Renal cortical epithelial cell (primary cell): ENCODE measurements at regions not wholly inside any gene's neighbourhood (a gene's known extent, or its start where the extent isn't known, plus 50 kb on each side); places are given as distances from the start of the nearest gene placed in this dataset.
"Not testable (repeated sequence)": the region's sequence is repeated elsewhere in the genome, so short reads cannot be mapped to it uniquely, and the experiment has no call there.

Source experiments
- DNase-seq: peaks from one replicate; pipeline ENCODE4 v3.0.0-alpha.2; 2011; ENCODE audit warnings: low read depth

DNA sequence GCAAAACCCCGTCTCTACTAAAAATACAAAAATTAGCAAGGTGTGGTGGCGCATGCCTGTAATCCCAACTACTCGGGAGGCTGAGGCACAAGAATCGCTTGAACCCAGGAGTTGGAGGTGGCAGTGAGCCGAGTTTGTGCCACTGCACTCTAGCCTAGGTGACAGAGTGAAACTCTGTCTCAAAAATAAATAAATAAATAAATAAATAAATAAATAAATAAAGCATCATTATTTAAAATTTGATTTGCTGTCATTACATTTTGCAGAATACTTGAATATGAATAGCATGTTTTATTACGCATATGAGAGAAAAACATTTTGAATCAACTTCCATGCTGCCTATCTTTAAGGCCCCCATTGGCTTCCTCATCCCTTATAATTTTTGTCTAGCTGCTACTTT, 53.4 kb upstream of the MED14 start:
- not testable (repeated sequence) for DNase-seq

DNA sequence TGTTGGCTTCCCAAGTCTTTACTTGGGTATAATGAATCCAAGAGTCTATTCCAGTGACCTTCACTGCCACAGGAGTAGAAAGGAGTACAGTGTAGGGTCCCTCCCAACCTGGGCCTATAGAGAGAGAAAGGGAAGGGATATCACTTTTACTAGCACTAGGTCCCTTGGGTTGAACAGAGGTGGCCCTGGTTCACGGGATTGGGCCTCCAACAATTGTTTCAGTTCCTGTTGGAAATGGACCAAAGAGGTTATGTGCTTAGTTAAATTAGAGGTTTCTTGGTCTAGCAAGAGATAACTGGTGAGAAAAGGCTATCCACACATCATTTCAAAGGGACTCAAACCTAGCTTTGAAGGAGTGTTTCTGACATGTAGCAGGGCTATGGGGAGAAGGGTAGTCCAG, 57.1 kb upstream of the MED14 start:
- DNase-seq, result no peak

DNA sequence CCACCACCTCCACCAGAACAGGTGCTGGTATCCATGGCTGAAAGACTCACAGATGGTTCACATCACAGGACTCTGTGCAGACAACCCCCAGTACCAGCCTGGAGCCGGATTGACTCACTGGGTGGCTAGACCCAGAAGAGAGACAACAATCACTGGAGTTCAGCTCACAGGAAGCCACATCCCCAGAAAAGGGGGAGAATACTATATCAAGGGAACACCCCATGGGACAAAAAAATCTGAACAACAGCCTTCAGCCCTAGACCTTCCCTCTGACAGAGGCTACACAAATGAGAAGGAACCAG, 59.4 kb upstream of the MED14 start:
- peak; percentile 30 for DNase-seq

DNA sequence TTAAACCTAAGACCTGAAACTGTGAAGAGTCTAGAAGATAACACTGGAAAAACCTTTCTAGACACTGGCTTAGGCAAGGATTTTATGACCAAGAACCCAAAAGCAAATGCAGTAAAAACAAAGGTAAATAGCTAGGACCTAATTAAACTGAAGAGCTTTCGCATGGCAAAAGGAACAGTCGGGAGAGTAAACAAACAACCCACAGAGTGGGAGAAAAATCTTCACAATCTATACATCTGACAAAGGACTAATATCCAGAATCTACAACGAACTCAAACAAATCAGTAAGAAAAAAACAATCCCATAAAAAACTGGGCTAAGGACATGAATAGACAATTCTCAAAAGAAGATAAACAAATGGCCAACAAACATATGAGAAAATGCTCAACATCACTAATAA, 64.4 kb upstream of the MED14 start:
- not testable (repeated sequence) for DNase-seq

DNA sequence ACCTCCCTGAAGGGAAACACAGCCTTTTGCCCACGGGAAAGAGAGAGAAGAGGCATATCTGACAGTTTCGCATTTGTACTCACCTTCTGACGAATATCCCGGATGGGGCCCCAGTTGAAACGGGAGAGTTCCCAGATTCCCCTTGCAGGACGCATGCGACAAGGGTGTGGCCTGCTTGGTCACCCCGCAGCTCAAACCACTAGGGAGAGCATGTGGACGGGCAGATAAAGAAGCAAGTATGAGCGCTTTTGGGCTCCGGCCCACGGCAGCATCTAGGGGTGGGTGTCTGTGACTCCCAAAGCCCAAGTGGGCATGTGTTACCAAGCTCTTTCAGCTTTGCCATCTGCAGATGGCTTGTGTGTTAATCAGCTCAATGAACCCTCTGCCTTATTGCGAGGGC, 70.1 kb upstream of the MED14 start:
- no peak for DNase-seq

DNA sequence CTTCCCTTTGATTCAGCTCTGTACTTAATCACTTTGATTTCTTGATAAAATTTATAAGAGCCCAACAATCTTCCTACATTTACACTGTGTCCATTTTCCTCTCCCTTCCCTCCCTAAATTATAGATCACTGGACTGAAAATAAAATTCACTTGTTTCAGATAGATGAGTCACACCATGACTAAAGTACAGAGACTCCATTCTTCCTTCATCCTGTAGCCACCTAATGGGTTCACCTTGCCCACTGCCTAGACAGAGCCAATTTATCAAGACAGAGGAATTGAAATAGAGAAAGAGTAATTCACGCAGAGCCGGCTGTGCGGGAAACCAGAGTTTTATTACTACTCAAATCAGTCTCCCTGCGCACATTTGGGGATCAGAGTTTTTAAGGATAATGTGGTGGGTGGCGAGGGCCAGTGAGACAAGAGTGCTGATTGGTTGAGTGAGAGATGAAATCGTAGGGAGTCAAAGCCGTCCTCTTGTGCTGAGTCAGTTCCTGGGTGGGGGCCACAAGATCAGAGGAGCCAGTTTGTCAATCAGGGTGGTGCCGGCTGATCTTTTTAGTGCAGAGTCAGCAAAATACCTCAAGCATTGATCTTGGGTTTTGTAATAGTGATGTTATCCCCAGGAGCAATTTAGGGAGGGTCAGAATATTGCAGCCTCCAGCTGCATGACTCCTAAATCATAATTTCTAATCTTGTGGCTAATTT, 71.3 kb upstream of the MED14 start:
- peak; percentile 4 for DNase-seq

DNA sequence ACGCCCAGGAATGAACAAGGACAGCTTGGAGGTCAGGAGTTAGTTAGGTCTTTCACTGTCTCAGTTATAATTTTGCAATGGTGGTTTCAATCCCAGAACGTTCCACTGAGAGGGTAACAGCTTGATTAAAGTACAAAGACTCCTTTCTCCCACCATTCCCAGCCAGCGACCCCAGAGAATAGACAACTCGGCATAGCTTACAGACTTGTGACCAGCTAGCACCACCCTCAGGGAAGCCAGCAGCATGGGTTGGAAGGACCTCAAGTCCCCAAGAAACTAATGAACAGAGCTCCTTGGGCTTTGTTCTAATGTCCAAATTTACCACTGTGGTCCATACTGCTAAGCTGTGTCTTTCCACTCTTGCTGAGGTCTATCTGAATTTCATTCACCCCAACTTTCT, 72.0 kb upstream of the MED14 start:
- DNase-seq, result no peak

DNA sequence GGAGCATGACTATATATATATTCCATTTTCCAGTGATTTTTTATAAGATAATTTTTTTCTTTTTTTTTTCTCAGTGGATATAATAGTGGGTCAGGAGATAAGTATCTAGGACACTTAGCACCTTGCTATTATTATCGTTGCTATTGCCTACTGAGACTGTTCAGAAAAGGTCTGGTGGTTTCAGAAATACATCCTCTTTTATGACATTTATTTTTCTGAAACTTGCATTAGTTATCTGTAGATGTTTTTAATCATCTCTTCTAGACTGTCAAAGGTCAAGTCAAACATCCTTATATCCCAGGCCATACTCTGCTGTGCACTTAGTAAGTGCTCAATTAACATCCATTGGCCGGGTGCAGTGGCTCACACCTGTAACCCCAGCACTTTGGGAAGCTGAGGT, 72.9 kb upstream of the MED14 start:
- no peak for DNase-seq

DNA sequence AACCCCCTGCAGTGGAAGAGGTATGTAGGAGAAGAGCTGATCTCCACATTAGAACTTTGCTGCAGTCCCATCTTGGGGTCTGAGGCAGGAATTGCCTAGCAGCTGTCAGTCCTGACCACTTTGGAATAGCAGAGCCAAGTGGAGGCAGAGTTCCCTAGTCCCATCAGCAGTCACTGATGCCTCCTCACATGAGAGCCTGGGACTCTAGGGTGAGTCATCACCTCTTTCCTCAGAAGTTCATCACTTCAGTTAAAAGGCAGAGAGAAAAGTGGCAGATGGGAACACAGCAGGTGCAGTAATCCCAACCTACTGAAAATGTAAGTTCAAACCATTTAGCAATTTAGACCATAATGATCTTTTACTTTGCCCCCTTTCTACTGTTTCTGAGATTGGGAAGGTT, 73.9 kb upstream of the MED14 start:
- DNase-seq, result peak; percentile 36

DNA sequence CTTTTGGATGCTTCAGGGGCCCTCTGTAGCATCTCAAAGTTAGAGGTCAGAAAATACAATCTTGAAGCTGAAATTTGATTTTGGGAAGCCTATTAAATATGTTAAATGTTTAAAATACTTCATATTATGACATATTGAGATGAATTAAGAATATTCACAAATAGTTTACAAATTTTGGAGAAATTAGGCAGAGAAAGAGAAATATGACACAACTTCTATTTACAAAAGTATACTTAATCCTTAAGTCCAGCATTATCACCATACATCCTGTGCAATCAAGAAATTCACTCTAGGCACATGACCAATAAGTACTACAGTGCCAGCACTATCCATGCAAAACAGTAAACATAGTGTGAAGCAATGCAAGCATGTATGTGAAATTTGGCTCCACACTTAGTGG, 79.7 kb upstream of the MED14 start:
- DNase-seq, result not testable (repeated sequence)

DNA sequence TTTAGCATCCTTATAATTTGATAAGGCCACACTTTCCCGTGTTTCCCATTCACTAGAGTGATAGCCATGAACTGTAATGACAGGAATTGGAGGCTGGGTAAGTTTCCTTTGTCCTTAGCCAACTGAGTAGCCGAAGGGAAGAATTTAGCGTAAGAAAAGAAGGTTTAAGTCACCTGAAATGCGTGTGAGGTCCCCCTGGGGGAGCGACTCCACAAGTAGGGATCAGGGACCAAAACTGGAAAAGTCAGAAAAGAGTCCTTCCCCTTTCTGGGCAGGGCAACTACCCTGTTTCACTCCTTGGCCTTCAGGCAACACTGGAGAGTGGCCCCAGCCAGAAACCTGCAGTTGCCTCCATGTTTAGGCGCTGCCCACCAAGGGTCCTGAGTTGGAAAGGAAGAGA, 81.6 kb upstream of the MED14 start:
- no peak for DNase-seq

DNA sequence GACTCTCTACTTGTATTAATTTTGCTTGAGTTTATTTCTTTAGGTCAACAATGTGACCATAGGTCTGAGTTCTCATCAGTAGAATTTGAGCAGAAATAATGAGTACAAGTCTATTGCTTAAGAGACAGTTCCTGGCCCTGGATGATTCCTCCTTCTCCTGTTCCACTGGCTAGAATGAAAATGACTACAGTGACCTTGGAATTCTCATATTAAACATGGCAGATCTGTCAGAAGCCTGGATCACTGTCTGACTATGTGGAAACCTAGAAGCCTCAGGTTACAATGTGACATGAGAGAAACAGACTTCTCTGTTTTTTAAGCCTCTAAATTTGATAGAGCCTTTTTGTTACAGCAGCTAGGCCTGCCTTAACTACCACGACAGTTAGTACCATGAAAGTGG, 82.9 kb upstream of the MED14 start:
- no peak for DNase-seq

DNA sequence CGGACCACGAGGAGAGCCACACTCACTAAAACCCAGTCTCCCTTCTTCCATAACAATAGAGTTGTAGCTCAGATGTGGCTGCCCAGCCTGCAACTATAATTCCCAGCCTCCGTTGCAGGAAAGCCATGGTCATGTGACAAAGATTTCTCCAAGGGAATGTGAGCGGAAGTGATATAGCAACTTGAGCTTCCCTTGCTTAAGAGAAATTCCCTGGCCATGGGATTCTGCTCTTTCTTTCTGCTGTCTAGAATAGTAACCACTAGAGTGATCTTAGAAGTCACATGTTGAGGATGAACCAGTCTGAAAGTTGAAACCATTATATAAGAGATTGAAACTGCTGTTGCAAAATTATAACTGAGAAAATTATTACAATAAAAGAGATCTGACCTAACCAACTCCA, 86.4 kb upstream of the MED14 start:
- no peak for DNase-seq

DNA sequence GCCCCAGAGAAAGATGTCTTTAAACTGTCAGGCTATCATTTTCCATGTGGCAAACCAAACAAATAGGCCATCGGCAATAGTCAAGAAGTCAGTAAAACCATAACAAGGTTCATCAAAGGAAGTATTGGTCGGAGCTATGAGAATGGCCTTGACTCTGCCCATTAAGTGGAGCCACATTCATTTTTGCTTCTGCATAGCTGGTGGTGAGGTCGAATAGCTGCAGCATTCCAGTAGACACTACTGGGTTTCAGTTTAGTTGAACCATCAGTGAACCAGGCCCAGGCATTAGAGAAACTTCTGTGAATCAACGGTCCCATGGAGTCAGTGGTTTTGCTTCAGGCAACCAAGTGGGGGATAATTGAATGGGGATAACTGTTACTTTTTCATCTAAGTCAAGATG, 92.0 kb upstream of the MED14 start:
- DNase-seq, result no peak

DNA sequence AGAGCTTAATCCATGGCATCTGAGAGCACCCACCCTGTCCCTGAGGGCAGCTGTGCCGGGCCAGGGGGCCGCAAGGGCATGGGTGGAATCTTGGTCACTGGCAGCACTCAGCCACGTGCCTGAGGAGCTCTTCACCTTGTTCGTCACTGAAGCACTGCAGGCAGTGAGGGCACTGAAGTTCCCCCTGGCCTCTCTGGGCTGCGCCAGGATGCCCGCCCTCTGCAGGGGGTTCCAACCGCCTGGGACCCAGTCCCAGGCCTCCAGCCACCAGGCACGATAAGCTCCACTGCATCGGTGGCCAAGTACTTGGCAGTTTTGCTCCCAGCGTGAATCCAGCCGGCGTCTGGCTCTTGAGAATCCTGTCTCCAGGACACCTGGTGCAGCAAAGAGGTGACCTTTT, 96.4 kb upstream of the MED14 start:
- DNase-seq, result no peak

DNA sequence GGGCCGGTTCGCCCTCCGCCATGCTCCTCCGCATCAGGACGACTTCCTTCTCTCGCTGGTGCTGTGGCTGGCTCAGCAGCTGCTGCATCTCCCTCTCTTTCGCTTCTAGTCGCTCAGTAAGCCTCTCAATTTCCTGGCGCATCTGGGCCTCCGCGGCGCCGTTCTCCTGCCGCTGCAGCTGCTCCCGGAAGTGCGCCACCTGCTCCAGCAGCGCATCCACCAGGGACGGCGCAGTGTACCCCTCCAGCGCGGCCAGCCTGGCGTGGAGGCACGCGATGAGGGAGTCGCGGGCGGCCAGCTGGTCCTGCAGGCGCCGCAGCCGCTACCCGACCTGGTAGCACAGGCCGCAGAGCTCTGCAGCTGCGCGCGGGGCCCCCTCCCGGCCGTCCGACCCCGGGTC, 97.4 kb upstream of the MED14 start:
- DNase-seq, result no peak

DNA sequence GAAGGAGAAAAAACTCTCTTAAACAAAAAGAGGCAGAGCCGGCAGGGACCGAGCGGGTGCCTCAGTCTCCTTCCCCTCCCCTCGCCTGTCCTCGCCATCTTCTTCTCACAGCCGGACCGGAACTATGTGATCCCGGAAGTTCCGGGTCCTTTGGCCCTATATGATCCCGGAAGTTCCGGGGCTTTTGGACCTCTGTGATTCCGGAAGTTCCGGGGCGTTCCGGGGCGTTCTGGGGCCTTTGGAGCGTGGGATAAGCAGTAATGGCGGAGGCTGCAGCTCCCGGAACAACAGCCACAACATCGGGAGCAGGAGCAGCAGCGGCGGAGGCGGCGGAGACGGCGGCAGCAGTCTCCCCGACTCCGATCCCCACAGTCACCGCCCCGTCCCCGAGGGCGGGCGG, 98.9 kb upstream of the MED14 start:
- DNase-seq, result no peak

DNA sequence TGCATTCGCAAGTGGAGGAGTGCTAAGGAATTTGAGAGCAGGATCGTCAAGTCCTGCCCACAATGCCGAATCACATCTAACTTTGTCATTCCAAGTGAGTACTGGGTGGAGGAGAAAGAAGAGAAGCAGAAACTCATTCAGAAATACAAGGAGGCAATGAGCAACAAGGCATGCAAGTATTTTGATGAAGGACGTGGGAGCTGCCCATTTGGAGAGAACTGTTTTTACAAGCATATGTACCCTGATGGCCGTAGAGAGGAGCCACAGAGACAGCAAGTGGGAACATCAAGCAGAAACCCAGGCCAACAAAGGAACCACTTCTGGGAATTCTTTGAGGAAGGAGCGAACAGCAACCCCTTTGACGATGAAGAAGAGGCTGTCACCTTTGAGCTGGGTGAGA, 100.2 kb upstream of the MED14 start:
- DNase-seq, result no peak

DNA sequence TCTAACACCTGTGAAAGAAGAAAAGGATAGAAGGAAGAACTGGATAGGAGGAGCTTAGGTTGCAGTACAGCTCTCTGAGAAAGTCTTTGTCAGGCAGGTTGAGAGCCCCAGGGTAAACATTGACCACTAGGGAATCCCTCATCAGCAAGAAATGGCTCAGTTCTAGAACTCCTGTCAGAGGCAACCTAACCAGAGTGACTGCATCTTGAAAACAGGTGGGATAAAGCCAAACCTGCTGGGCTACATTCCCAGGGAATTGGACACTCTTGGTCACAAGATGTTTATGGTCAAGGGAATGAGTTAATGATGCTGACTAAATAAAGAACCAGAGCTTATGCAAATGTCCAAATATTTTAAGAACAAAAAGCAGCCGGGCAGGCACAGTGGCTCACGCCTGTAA, 108.3 kb upstream of the MED14 start:
- DNase-seq, result no peak

DNA sequence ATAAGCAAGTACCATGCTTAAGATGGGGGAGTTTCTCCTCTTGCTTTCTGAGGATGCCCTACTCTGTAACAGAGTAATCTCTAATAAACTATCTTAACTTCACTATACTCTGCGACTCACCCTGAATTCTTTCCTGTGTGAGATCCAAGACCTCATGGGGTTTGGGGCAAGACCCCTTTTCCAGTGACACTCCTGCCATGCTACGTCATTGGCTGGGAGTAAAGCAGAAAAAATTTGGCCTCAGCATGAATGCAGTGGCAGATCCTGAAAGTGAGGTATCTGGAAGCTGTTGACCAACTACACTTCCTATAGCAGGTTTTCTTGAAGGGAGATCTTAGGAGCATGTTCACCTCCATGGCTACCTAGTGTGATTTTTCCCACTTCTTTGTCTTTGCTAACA, 109.1 kb upstream of the MED14 start:
- no peak for DNase-seq

DNA sequence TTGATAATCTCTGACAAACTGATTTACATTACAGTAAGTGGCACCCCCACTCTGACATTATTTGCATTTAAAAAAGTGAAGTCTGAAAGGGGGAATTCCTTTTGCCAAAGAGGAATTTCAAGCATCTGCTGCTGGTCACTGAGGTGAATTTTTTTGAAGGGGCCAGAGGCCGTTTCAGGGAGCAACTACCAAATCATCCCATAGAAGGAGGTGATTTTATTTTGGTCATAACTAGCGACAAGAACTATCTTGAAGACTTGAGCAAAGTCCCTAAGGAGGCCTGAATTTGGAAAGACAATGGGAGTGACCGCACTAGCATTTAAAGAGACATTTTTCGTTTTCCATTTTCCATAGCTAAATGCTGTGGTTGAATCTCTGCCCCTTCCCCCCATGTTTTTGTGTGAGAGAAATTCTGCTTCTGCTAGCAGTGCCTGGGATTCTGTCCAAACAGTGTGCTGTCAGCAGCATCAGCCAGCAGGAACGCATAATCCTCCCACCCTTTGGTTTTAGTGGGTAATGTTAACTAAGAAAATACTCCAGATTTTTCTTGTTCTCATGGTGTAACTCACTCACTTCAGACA, 110.1 kb upstream of the MED14 start:
- peak; percentile 88 for DNase-seq

DNA sequence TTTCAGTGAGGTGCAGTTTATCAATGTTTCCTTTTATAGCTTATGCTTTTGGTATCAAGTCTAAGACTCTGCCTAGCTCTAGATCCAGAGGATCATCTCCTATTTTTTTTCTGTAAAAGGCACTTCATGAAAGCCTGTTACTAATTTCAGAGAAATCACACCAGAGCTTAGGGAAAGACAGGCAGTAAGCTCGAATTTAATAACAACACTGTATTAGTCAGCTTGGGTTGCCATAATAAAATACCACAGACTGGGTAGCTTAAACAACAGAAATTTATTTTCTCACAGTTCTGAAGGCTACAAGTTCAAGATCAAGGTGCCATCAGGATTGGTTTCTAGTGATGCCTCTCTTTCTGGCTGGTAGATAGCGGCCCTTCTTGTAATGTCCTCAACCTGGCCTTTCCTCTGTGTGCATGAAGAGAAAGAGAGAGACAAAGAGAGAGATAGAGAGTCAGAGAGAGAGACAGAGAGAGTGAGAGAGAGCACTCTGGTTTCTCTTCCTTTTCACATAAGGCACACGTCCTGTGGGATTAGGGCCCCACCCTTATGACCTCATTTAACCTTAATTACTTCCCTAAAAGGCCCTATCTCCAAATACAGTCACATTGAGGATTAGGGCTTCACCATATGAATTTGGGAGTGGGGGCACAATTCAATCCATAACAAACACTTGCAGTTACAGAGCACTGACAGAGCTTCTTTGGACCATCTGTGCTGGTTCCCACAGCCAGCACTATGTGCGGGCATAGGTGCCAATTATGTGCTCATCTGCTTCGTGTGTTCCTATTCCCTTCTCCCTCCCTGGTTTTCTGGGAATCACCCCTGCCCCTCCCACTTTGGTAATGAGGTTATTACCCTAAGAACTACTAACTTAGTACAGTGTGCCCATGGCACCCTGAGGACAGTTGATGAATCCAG, 114.8 kb upstream of the MED14 start:
- no peak for DNase-seq

DNA sequence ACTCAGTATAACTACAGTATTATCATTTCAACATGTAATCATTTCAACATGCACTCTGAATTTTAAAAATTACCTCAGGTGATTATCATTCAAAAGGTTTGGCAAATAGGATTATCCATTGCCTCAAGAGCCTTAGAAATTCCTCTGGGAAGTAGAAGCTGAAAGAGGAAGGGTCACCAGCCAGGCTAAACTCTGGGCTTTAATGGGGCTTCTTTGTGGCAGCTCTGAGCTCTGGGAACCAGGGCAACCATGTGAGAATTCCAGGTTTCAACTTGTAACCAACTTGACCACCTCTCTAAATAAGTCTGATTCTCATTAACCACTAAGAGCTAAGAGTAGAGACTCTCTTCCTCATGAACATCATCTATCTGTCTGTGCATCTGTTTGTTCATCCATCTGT, 117.2 kb upstream of the MED14 start:
- DNase-seq, result no peak
